ENCODE measurements at regions not wholly inside any gene's neighbourhood (a gene's known extent, or its start where the extent isn't known, plus 50 kb on each side); places are given as distances from the start of the nearest gene placed in this dataset.

- CTCF ChIA-PET = interaction anchor here (1.0 to 1.3 kb wide), 2 partner anchors 10 to 54 kb away, joined by 3 to 5 read pairs; no protein-coding TSS in a partner anchor
- WGBS (ENCODE audit: insufficient coverage, insufficient replicate concordance, low lambda C conversion rate, missing lambda C conversion rate) = 66% methylated on average over 4 of the region's 4 CpGs
- RAD21 ChIA-PET (ENCODE audit: unreplicated experiment) = no interaction called here
- DNase-seq (ENCODE audit: low read depth, low spot score) (peak; percentile 33), ATAC-seq (peak; percentile 75), FAIRE-seq (peak; percentile 75)
- no peaks in the 10 kb centered on the region for H4K20me1 ChIP-seq (ENCODE audit: control insufficient read depth, insufficient read depth)
- SMC1A ChIA-PET (ENCODE audit: uncharacterized antibody, unreplicated experiment) = no interaction called here
- H3K9ac ChIP-seq (ENCODE audit: control insufficient read depth, insufficient read depth, low read length) = no peak overlapping the region; the same call in 1 of the 2 replicates
- no peaks in the 10 kb centered on the region for H3K79me2 ChIP-seq (ENCODE audit: control insufficient read depth, insufficient read depth, low read length)
- POLR2A ChIA-PET = no interaction called here
- H3K4me3 ChIP-seq = peak overlapping the region; percentile 30; the same call in 1 of the 2 replicates
- BruUV-seq (replicated peaks) = no TSS peak
- intact Hi-C loops (cut with micrococcal nuclease; ENCODE audit: unreplicated experiment) = no loop called here
- H3K4me1 ChIP-seq (ENCODE audit: control insufficient read depth, insufficient read depth, low read length) = peaks cover 43% of the 10 kb centered on the region
- H2AFZ ChIP-seq (ENCODE audit: control insufficient read depth, low read depth, low read length) = peak overlapping the region; percentile 33
- H3K27me3 ChIP-seq (replicated peaks in 1 of 2; ENCODE audit: control insufficient read depth in 2 of 2, insufficient read depth in 2 of 2, low read length in 1 of 2) = no peaks in the 10 kb centered on the region
- H3K9me3 ChIP-seq (replicated peaks; ENCODE audit: control insufficient read depth, insufficient read depth, low read length) = no peaks in the 10 kb centered on the region
- in situ Hi-C loops (cut with MboI) = no loop called here
- peak overlapping the region; percentile 79 for H3K27ac ChIP-seq (ENCODE audit: control insufficient read depth, insufficient read depth)
- H3K4me2 ChIP-seq (ENCODE audit: control insufficient read depth, insufficient read depth) = peak overlapping the region; percentile 82
- H3K36me3 ChIP-seq (ENCODE audit: control insufficient read depth in 2 of 2, insufficient read depth in 2 of 2, low read length in 1 of 2) = no peaks in the 10 kb centered on the region
- peak in 1 of 2 experiments; percentile 50; a peak in 2 of 4 replicates for TF ChIP-seq IKZF2 (IDR thresholded peaks at IDR 0.05)
- TF ChIP-seq BCL11A (IDR thresholded peaks at IDR 0.05; ENCODE audit: low read depth, low read length) = 0 out of 2 replicates have a peak, but pooled peaks have one; percentile 38
- no peak for TF ChIP-seq SMC3 (IDR thresholded peaks at IDR 0.05; ENCODE audit: borderline replicate concordance, low read length)
- 0 out of 2 replicates have a peak, but pooled peaks have one; percentile 34 for TF ChIP-seq NR2F1 (conservative IDR thresholded peaks at IDR 0.05)
- TF ChIP-seq EZH2 (IDR thresholded peaks at IDR 0.05; ENCODE audit: borderline replicate concordance, control insufficient read depth, low read depth, low read length) = no peak
- TF ChIP-seq NR2C2 (IDR thresholded peaks at IDR 0.05; ENCODE audit: borderline replicate concordance, control insufficient read depth, insufficient read length, low read depth) = no peak
- TF ChIP-seq POLR2AphosphoS2 (IDR thresholded peaks at IDR 0.05; ENCODE audit: low read depth, low read length) = no peak
- TF ChIP-seq CREM (IDR thresholded peaks at IDR 0.05; ENCODE audit: low read depth) = peak; percentile 36; the same call in 1 of the 2 replicates
- TF ChIP-seq DPF2 (IDR thresholded peaks at IDR 0.05) = peak; percentile 30; the same call in 1 of the 2 replicates
- peak; percentile 73; the same call in 1 of the 2 replicates for TF ChIP-seq SPI1 (IDR thresholded peaks at IDR 0.05; ENCODE audit: borderline replicate concordance, insufficient read depth, low read depth, low read length)
- TF ChIP-seq SP1 (IDR thresholded peaks at IDR 0.05; ENCODE audit: low read depth, low read length) = peak; percentile 20
- peak; percentile 38; the same call in 1 of the 2 replicates for TF ChIP-seq ATF7 (IDR thresholded peaks at IDR 0.05; ENCODE audit: low read depth)
- peak; percentile 47; the same call in 1 of the 2 replicates for TF ChIP-seq NFIC (IDR thresholded peaks at IDR 0.05; ENCODE audit: low read depth, low read length)
- no peak for TF ChIP-seq ZNF207 (IDR thresholded peaks at IDR 0.05; ENCODE audit: borderline replicate concordance)
- TF ChIP-seq TCF7 (IDR thresholded peaks at IDR 0.05; ENCODE audit: borderline replicate concordance) = peak; percentile 35; the same call in 1 of the 2 replicates
- TF ChIP-seq RUNX3 (IDR thresholded peaks at IDR 0.05; ENCODE audit: low read length) = peak; percentile 86
- 0 out of 2 replicates have a peak, but pooled peaks have one; percentile 20 for TF ChIP-seq MTA2 (IDR thresholded peaks at IDR 0.05; ENCODE audit: low read depth)
- TF ChIP-seq EP300 (IDR thresholded peaks at IDR 0.05; ENCODE audit: borderline replicate concordance in 1 of 2, control insufficient read depth in 1 of 2, low read depth in 2 of 2, low read length in 2 of 2) = no peak; a peak in 1 of 4 replicates
- TF ChIP-seq, protein P1, sequence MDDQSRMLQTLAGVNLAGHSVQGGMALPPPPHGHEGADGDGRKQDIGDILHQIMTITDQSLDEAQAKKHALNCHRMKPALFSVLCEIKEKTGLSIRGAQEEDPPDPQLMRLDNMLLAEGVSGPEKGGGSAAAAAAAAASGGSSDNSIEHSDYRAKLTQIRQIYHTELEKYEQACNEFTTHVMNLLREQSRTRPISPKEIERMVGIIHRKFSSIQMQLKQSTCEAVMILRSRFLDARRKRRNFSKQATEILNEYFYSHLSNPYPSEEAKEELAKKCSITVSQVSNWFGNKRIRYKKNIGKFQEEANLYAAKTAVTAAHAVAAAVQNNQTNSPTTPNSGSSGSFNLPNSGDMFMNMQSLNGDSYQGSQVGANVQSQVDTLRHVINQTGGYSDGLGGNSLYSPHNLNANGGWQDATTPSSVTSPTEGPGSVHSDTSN (IDR thresholded peaks at IDR 0.05; ENCODE audit: insufficient replicate concordance, low read depth, low read length) = no peak
- TF ChIP-seq IKZF1 (conservative IDR thresholded peaks at IDR 0.05) = no peak
- TF ChIP-seq KLF5 (IDR thresholded peaks at IDR 0.05; ENCODE audit: partially characterized antibody) = no peak
- TF ChIP-seq CEBPZ (IDR thresholded peaks at IDR 0.05; ENCODE audit: low read depth, low read length) = no peak
- peak; percentile 47; the same call in 1 of the 2 replicates for TF ChIP-seq CBFB (IDR thresholded peaks at IDR 0.05; ENCODE audit: low read depth)
Measured at GRCh38 chr11:111176603-111177002, 68.9 kb upstream of the POU2AF2 start.

Data from GM12878 (cell line).